DOHH2 (cell line): ENCODE measurements at regions not wholly inside any gene's neighbourhood (a gene's known extent, or its start where the extent isn't known, plus 50 kb on each side); places are given as distances from the start of the nearest gene placed in this dataset.

ENCODE experiments used
- H3F3A ChIP-seq: fragments of 200-600 bp; sonication (generic), shearing (Covaris generic); 2 replicates; pipeline ENCODE4 v1.6.0; 2016; ENCODE audit warnings: antibody characterized with exemption, mild to moderate bottlenecking; ENCODE audit not compliant: control insufficient read depth, insufficient read depth
- H3K27ac ChIP-seq: fragments of 200-600 bp; sonication (generic); 2 replicates; pipeline ENCODE4 v1.5.1; 2014; ENCODE audit warnings: low read depth, mild to moderate bottlenecking, low read length, moderate library complexity
- H3K27me3 ChIP-seq: fragments of 200-600 bp; sonication (generic); 2 replicates; pipeline ENCODE4 v1.6.1; 2014; ENCODE audit warnings: mild to moderate bottlenecking, low read length, mixed read lengths; ENCODE audit not compliant: control insufficient read depth
- H3K36me3 ChIP-seq: fragments of 200-600 bp; sonication (generic); 2 replicates; pipeline ENCODE4 v1.6.1; 2014; ENCODE audit warnings: mild to moderate bottlenecking, low read length, moderate library complexity, mixed read lengths; ENCODE audit not compliant: control insufficient read depth
- H3K4me1 ChIP-seq: fragments of 200-600 bp; sonication (generic); 2 replicates; pipeline ENCODE4 v1.6.1; 2014; ENCODE audit warnings: mild to moderate bottlenecking, low read length, mixed read lengths; ENCODE audit not compliant: control insufficient read depth
- H3K4me2 ChIP-seq: fragments of 200-600 bp; sonication (generic); 2 replicates; pipeline ENCODE4 v1.6.0; 2014; ENCODE audit warnings: mild to moderate bottlenecking, low read length, moderate library complexity
- H3K4me3 ChIP-seq: fragments of 200-600 bp; sonication (generic); 2 replicates; pipeline ENCODE4 v1.5.1; 2014; ENCODE audit warnings: mild to moderate bottlenecking, low read length, mixed read lengths
- H3K79me2 ChIP-seq: fragments of 200-600 bp; sonication (generic); 2 replicates; pipeline ENCODE4 v1.6.1; 2014; ENCODE audit warnings: mild to moderate bottlenecking, low read length, mixed read lengths; ENCODE audit not compliant: control insufficient read depth
- H3K9me2 ChIP-seq: fragments of 200-600 bp; sonication (generic); replicated peaks from 2 replicates; pipeline ENCODE4 v1.6.1; 2014; ENCODE audit warnings: mild to moderate bottlenecking, low read length, mixed read lengths; ENCODE audit not compliant: control insufficient read depth
- H3K9me3 ChIP-seq: fragments of 200-600 bp; sonication (generic); 2 replicates; pipeline ENCODE4 v1.6.1; 2014; ENCODE audit warnings: antibody characterized with exemption, low read length, mixed read lengths; ENCODE audit not compliant: control insufficient read depth, insufficient read depth
- H4K20me1 ChIP-seq: fragments of 200-600 bp; sonication (generic); 2 replicates; pipeline ENCODE4 v1.6.0; 2014; ENCODE audit warnings: low read depth, mild to moderate bottlenecking, antibody characterized with exemption, low read length, moderate library complexity; ENCODE audit not compliant: control insufficient read depth, insufficient read depth
- EZH2phosphoT487 ChIP-seq: fragments of 200-600 bp; sonication (generic); IDR thresholded peaks from 2 replicates; pipeline ENCODE4 v1.6.1; 2017; ENCODE audit warnings: borderline replicate concordance, mild to moderate bottlenecking, antibody characterized with exemption, low read length, moderate library complexity, mixed read lengths
- TF ChIP-seq, protein P1 (sequence below): fragments of 200-600 bp; sonication (generic); IDR thresholded peaks from one replicate; pipeline ENCODE4 v1.5.1; 2014; ENCODE audit warnings: antibody characterized with exemption, mild to moderate bottlenecking, low read depth, low read length; ENCODE audit not compliant: poor library complexity, severe bottlenecking

DNA sequence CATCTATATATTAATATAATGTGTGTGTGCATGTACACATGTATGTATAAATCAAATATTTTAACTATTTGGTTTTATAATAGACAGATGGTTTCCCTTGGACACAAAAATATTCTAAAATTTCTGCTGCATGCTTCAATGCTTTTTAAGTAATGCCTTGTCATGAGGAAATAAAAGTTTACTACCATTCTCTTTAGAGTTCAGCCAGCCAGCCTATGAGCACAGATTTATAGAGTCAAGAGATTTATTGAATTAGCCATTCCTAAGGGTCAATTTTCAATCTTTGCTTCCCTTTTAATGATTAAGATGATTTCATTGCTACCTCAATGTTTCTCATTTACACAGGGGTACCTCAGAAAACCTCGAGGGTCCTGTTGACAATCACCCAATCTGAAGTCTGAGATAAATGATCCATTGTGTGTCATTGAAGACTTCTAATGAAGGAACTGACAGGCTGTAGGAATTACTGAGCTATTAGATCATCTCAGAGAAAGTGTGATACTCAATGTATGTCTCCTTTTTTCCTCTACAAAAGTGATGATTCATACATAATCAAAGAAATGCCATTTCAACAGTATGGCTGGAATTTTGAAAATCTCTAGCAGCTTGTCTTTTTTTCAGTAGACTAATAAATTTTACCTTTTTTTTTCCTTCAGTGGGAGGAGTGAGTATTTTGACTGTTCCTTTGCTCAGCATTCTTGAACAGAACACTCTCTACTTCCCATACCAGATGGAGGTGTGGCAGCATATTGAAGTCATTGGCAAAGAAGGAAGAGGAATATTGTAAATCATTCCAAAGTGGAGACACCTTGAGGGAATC lies 222.6 kb upstream of the PCDH18 start:
- Histone ChIP-seq H3K9me3 (no peaks in the 10 kb centered on the region), H4K20me1 (no peaks in the 10 kb centered on the region), H3F3A (no peaks in the 10 kb centered on the region), H3K9me2 (no peaks in the 10 kb centered on the region), H3K4me1 (no peaks in the 10 kb centered on the region), H3K27ac (no peak overlapping the region), H3K79me2 (no peaks in the 10 kb centered on the region), H3K4me3 (no peak overlapping the region), H3K27me3 (no peaks in the 10 kb centered on the region), H3K4me2 (no peak overlapping the region), H3K36me3 (no peaks in the 10 kb centered on the region)
- TF ChIP-seq, protein P1, sequence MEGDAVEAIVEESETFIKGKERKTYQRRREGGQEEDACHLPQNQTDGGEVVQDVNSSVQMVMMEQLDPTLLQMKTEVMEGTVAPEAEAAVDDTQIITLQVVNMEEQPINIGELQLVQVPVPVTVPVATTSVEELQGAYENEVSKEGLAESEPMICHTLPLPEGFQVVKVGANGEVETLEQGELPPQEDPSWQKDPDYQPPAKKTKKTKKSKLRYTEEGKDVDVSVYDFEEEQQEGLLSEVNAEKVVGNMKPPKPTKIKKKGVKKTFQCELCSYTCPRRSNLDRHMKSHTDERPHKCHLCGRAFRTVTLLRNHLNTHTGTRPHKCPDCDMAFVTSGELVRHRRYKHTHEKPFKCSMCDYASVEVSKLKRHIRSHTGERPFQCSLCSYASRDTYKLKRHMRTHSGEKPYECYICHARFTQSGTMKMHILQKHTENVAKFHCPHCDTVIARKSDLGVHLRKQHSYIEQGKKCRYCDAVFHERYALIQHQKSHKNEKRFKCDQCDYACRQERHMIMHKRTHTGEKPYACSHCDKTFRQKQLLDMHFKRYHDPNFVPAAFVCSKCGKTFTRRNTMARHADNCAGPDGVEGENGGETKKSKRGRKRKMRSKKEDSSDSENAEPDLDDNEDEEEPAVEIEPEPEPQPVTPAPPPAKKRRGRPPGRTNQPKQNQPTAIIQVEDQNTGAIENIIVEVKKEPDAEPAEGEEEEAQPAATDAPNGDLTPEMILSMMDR = no peak
- no peak for TF ChIP-seq EZH2phosphoT487

DNA sequence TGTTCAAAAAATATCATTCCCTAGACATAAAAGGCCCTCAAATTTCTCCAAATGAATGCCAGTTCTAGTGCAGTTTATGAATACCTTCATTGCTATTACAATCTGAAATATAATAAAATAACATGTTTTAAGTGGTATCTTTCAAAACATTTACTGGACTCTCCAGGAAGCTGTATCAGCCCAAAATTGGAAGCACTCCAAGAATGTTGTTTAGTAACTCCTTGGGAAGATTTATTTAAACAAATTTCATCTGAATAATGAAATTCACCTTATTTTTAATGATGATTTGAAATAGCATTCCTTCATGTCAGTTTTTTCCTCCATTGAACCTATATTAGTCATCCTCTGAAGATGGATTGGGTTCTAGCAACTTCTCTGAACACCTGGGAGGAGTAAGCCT lies 217.2 kb upstream of the PCDH18 start:
- Histone ChIP-seq H3K4me2 (no peak overlapping the region), H3K79me2 (no peaks in the 10 kb centered on the region), H3K9me2 (no peaks in the 10 kb centered on the region), H3K27me3 (no peaks in the 10 kb centered on the region), H3K9me3 (no peaks in the 10 kb centered on the region), H3K36me3 (no peaks in the 10 kb centered on the region), H3K27ac (no peak overlapping the region), H3K4me1 (no peaks in the 10 kb centered on the region), H4K20me1 (no peaks in the 10 kb centered on the region), H3K4me3 (no peak overlapping the region), H3F3A (no peaks in the 10 kb centered on the region)
- TF ChIP-seq, protein P1 = no peak
- no peak for TF ChIP-seq EZH2phosphoT487

DNA sequence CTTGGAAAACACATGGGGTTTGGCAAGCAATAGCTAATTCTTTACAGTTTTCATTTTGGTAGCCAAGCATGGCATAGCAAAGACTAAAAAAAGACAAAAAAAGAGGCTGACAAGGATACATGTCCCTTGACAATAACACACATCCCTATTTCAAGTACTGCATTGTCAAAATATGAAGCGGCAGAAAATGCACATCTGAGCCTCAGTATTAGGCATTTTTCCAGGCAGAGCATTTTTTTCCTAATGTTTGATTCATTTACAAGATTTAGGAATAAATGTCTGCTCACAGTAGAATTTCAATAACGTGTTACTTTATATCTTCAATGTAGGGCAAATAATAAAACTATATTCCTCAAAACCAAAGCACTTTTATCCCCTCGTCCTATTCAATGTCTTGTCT lies 216.3 kb upstream of the PCDH18 start:
- H3K4me1 ChIP-seq = no peaks in the 10 kb centered on the region
- no peaks in the 10 kb centered on the region for H4K20me1 ChIP-seq
- H3K27ac ChIP-seq = no peak overlapping the region
- no peaks in the 10 kb centered on the region for H3K9me3 ChIP-seq
- H3K79me2 ChIP-seq = no peaks in the 10 kb centered on the region
- no peaks in the 10 kb centered on the region for H3K27me3 ChIP-seq
- no peak overlapping the region for H3K4me3 ChIP-seq
- TF ChIP-seq, protein P1 = no peak
- no peak for TF ChIP-seq EZH2phosphoT487
- H3F3A ChIP-seq = no peaks in the 10 kb centered on the region
- H3K4me2 ChIP-seq = no peak overlapping the region
- H3K9me2 ChIP-seq = no peaks in the 10 kb centered on the region
- H3K36me3 ChIP-seq = no peaks in the 10 kb centered on the region
